Endothelial cell (in vitro differentiated cells): ENCODE measurements at regions not wholly inside any gene's neighbourhood (a gene's known extent, or its start where the extent isn't known, plus 50 kb on each side); places are given as distances from the start of the nearest gene placed in this dataset.

Experiments
- DNase-seq: peaks from one replicate; pipeline ENCODE4 v3.0.0; 2021; ENCODE audit warnings: low spot score
- H3K27ac Mint-ChIP-seq: one replicate; pipeline ENCODE4 v1.8.0; 2021; ENCODE audit warnings: mixed read lengths, inconsistent platforms; ENCODE audit not compliant: unreplicated experiment
- H3K27me3 Mint-ChIP-seq: one replicate; pipeline ENCODE4 v1.8.0; 2021; ENCODE audit warnings: mild to moderate bottlenecking, moderate library complexity, mixed read lengths, inconsistent platforms; ENCODE audit not compliant: unreplicated experiment
- H3K36me3 Mint-ChIP-seq: one replicate; pipeline ENCODE4 v1.8.0; 2021; ENCODE audit warnings: mild to moderate bottlenecking, low read depth, mixed read lengths, inconsistent platforms; ENCODE audit not compliant: unreplicated experiment
- H3K4me1 Mint-ChIP-seq: one replicate; pipeline ENCODE4 v1.8.0; 2021; ENCODE audit warnings: mild to moderate bottlenecking, mixed read lengths, inconsistent platforms; ENCODE audit not compliant: unreplicated experiment
- H3K4me3 Mint-ChIP-seq: one replicate; pipeline ENCODE4 v1.8.0; 2021; ENCODE audit warnings: mild to moderate bottlenecking, mixed read lengths, inconsistent platforms; ENCODE audit not compliant: unreplicated experiment
- H3K9me3 Mint-ChIP-seq: one replicate; pipeline ENCODE4 v1.8.0; 2021; ENCODE audit warnings: mixed read lengths, inconsistent platforms; ENCODE audit not compliant: unreplicated experiment
- CTCF ChIP-seq: fragments of 200-600 bp; sonication (generic); IDR thresholded peaks from one replicate; pipeline ENCODE4 v1.5.0; 2021; ENCODE audit warnings: antibody characterized with exemption; ENCODE audit not compliant: unreplicated experiment

DNA sequence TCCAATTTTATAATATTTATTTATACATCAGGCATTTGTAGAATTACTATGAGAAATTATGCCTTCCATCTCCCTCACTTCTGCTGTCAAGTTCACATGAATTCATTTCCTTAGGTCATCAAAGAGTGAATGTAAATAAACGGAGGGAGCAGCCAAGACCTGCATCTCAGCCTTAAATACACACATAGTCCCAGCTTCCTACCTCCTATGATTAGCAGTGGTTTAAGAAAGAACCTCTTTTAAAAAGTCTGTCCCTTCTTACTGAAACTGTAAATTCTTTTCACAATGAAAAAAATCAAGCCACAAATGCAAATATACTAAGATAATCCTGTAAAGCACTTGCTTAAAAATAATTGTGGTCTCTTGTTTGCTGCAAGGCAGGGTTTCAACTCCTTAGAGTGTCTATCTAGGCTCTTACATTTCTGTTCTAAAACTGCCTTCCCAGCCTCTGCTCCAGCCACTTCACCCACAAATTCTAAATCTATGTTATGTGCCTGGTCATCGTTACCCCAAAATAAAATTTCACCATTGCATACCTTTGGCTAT lies 532.7 kb upstream of the FSHR start:
- Mint-ChIP-seq H3K4me3 (no peak overlapping the region), H3K27me3 (no peaks in the 10 kb centered on the region), H3K4me1 (no peaks in the 10 kb centered on the region), H3K27ac (no peak overlapping the region), H3K9me3 (no peaks in the 10 kb centered on the region), H3K36me3 (no peaks in the 10 kb centered on the region)
- DNase-seq, result no peak
- no peak for TF ChIP-seq CTCF

DNA sequence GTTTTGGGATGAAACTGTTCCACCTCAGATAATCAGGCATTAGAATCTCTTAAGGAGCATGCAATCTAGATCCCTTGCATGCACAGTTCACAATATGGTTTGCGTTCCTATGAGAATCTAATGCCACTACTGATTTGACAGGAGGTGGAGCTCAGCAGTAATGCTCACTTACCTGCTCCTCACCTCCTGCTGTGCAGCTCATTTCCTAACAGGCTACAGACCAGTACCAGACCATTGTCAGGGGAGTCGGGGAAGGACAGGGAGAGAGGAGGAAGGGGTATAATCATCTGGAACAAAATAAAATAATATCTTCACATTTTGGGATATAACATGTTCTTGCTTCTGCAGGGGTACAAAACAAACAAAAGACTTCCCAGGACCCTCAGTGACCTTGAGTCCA lies 532.0 kb upstream of the FSHR start:
- Mint-ChIP-seq H3K4me3 (no peak overlapping the region), H3K27ac (no peak overlapping the region), H3K36me3 (no peaks in the 10 kb centered on the region), H3K4me1 (no peaks in the 10 kb centered on the region), H3K27me3 (no peaks in the 10 kb centered on the region), H3K9me3 (no peaks in the 10 kb centered on the region)
- no peak for DNase-seq
- TF ChIP-seq CTCF, result no peak

GRCh38 chr2:49677227-49677626 lies 522.9 kb upstream of the FSHR start:
- no peak for TF ChIP-seq CTCF
- no peak for DNase-seq
- H3K4me1 Mint-ChIP-seq, result peaks cover 11% of the 10 kb centered on the region
- H3K4me3 Mint-ChIP-seq, result no peak overlapping the region
- no peaks in the 10 kb centered on the region for H3K9me3 Mint-ChIP-seq
- H3K27me3 Mint-ChIP-seq, result peaks cover 2% of the 10 kb centered on the region
- no peaks in the 10 kb centered on the region for H3K36me3 Mint-ChIP-seq
- H3K27ac Mint-ChIP-seq, result no peak overlapping the region

DNA sequence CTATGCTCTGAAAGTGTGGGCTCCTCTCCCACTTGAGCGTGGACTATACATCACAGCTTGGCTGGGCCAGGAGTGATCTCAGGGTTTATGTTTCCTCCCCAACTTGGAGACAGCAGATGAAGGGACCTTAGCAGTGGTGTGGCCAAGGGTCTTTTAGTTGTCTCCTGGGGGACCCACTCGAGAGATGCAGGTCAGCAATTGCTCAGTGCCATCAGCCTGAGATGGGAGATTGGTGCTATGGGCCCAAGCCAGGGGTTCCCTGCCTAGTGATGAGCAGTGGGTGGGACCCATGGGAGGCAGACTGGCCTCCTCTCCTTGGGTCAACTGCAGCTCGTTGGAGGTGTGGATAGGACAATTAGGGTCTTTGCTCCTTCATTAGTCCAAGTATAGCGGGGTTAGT lies 510.5 kb upstream of the FSHR start:
- H3K9me3 Mint-ChIP-seq, result no peaks in the 10 kb centered on the region

DNA sequence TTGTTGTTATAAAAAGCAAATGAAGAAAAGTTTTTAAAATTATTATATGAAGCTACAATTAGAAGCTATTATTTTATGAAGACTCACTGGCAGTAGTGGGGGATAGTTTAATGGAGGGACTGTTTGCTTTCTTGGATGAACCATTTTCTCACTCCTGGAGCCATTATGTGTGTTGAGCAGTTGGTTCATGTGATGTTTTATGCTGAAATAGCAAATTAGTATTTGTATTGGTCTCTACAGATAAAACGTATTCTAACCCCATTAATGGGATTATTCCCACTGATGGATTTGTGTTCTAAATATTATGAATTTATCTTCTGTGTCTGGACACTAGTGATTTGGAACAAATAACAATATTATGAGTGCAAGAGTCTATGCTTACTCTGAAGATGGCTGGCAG lies 507.5 kb upstream of the FSHR start:
- no peak overlapping the region for H3K4me3 Mint-ChIP-seq
- no peaks in the 10 kb centered on the region for H3K27me3 Mint-ChIP-seq
- DNase-seq, result no peak
- H3K9me3 Mint-ChIP-seq, result no peaks in the 10 kb centered on the region
- no peaks in the 10 kb centered on the region for H3K36me3 Mint-ChIP-seq
- no peak for TF ChIP-seq CTCF
- H3K4me1 Mint-ChIP-seq, result no peaks in the 10 kb centered on the region
- H3K27ac Mint-ChIP-seq, result no peak overlapping the region

More for the DNA sequence above, 510.5 kb upstream of the FSHR start:
- H3K4me3 Mint-ChIP-seq, result no peak overlapping the region
- DNase-seq, result no peak
- H3K36me3 Mint-ChIP-seq, result no peaks in the 10 kb centered on the region
- no peak overlapping the region for H3K27ac Mint-ChIP-seq
- no peak for TF ChIP-seq CTCF
- H3K27me3 Mint-ChIP-seq, result no peaks in the 10 kb centered on the region
- H3K4me1 Mint-ChIP-seq, result no peaks in the 10 kb centered on the region
